MG63 (cell line): ENCODE measurements at regions not wholly inside any gene's neighbourhood (a gene's known extent, or its start where the extent isn't known, plus 50 kb on each side); places are given as distances from the start of the nearest gene placed in this dataset.
"Not testable (repeated sequence)": the region's sequence is repeated elsewhere in the genome, so short reads cannot be mapped to it uniquely, and the experiment has no call there.

Experiments used
- DNase-seq: peaks from one replicate; pipeline ENCODE4 v3.0.0-alpha.2; 2020
- H3K27me3 ChIP-seq: fragments of 250-450 bp; sonication (Bioruptor Pico); 2 replicates; pipeline ENCODE4 v1.5.1; 2020; ENCODE audit warnings: mild to moderate bottlenecking, moderate library complexity
- H3K36me3 ChIP-seq: fragments of 250-450 bp; sonication (Bioruptor Pico); 2 replicates; pipeline ENCODE4 v1.5.1; 2020; ENCODE audit warnings: mild to moderate bottlenecking, moderate library complexity
- H3K4me3 ChIP-seq: fragments of 250-450 bp; sonication (Bioruptor Pico); 2 replicates; pipeline ENCODE4 v1.5.1; 2020; ENCODE audit warnings: mild to moderate bottlenecking, moderate library complexity
- H3K9me3 ChIP-seq: fragments of 250-450 bp; sonication (Bioruptor Pico); 2 replicates; pipeline ENCODE4 v1.5.1; 2020; ENCODE audit warnings: mild to moderate bottlenecking, moderate library complexity

- Histone ChIP-seq H3K27me3 (no peaks in the 10 kb centered on the region), H3K4me3 (no peak overlapping the region), H3K9me3 (no peaks in the 10 kb centered on the region), H3K36me3 (no peaks in the 10 kb centered on the region)
- DNase-seq: no peak
Measured at GRCh38 chr4:112823156-112823555, 186.2 kb downstream of the LARP7 start.

- no peaks in the 10 kb centered on the region for H3K27me3 ChIP-seq
- no peak overlapping the region for H3K4me3 ChIP-seq
- no peak for DNase-seq
- H3K36me3 ChIP-seq: no peaks in the 10 kb centered on the region
- no peaks in the 10 kb centered on the region for H3K9me3 ChIP-seq
Measured at GRCh38 chr4:112823606-112824005, 186.7 kb downstream of the LARP7 start.

- DNase-seq: no peak
- no peaks in the 10 kb centered on the region for H3K36me3 ChIP-seq
- H3K9me3 ChIP-seq: no peaks in the 10 kb centered on the region
- H3K27me3 ChIP-seq: no peaks in the 10 kb centered on the region
- no peak overlapping the region for H3K4me3 ChIP-seq
Measured at GRCh38 chr4:112830753-112831386, 193.9 kb downstream of the LARP7 start.

- no peaks in the 10 kb centered on the region for H3K27me3 ChIP-seq
- no peak overlapping the region for H3K4me3 ChIP-seq
- DNase-seq: no peak
- no peaks in the 10 kb centered on the region for H3K36me3 ChIP-seq
- H3K9me3 ChIP-seq: no peaks in the 10 kb centered on the region
Measured at GRCh38 chr4:112832493-112832892, 195.6 kb downstream of the LARP7 start.

GRCh38 chr4:112836895-112837294, 200.0 kb downstream of the LARP7 start:
- DNase-seq: no peak
- Histone ChIP-seq H3K9me3 (no peaks in the 10 kb centered on the region), H3K27me3 (no peaks in the 10 kb centered on the region), H3K4me3 (no peak overlapping the region), H3K36me3 (no peaks in the 10 kb centered on the region)

- not testable (repeated sequence) for H3K27me3 ChIP-seq, DNase-seq, H3K9me3 ChIP-seq, H3K36me3 ChIP-seq, H3K4me3 ChIP-seq
Measured at GRCh38 chr4:112838015-112838414, 201.1 kb downstream of the LARP7 start.

- Histone ChIP-seq H3K27me3 (no peaks in the 10 kb centered on the region), H3K4me3 (no peak overlapping the region), H3K9me3 (no peaks in the 10 kb centered on the region), H3K36me3 (no peaks in the 10 kb centered on the region)
- DNase-seq: no peak
Measured at GRCh38 chr4:112840061-112840460, 203.1 kb downstream of the LARP7 start.

- Histone ChIP-seq H3K27me3 (no peaks in the 10 kb centered on the region), H3K4me3 (no peak overlapping the region), H3K9me3 (no peaks in the 10 kb centered on the region), H3K36me3 (no peaks in the 10 kb centered on the region)
- no peak for DNase-seq
Measured at GRCh38 chr4:112840619-112841018, 203.7 kb downstream of the LARP7 start.

GRCh38 chr4:112842513-112842912, 205.6 kb downstream of the LARP7 start:
- DNase-seq: no peak
- no peaks in the 10 kb centered on the region for H3K36me3 ChIP-seq
- H3K27me3 ChIP-seq: no peaks in the 10 kb centered on the region
- H3K4me3 ChIP-seq: no peak overlapping the region
- H3K9me3 ChIP-seq: no peaks in the 10 kb centered on the region

- Histone ChIP-seq H3K9me3 (no peaks in the 10 kb centered on the region), H3K36me3 (no peaks in the 10 kb centered on the region), H3K4me3 (no peak overlapping the region), H3K27me3 (no peaks in the 10 kb centered on the region)
- DNase-seq: no peak
Measured at GRCh38 chr4:112845386-112845785, 204.1 kb upstream of the ANK2 start.

GRCh38 chr4:112847045-112847444, 202.4 kb upstream of the ANK2 start:
- Histone ChIP-seq H3K36me3 (no peaks in the 10 kb centered on the region), H3K4me3 (no peak overlapping the region), H3K9me3 (no peaks in the 10 kb centered on the region), H3K27me3 (no peaks in the 10 kb centered on the region)
- no peak for DNase-seq

GRCh38 chr4:112847781-112848180, 201.7 kb upstream of the ANK2 start:
- Histone ChIP-seq H3K36me3 (no peaks in the 10 kb centered on the region), H3K27me3 (no peaks in the 10 kb centered on the region), H3K9me3 (no peaks in the 10 kb centered on the region), H3K4me3 (no peak overlapping the region)
- no peak for DNase-seq

- Histone ChIP-seq H3K27me3 (no peaks in the 10 kb centered on the region), H3K36me3 (no peaks in the 10 kb centered on the region), H3K4me3 (no peak overlapping the region), H3K9me3 (no peaks in the 10 kb centered on the region)
- DNase-seq: no peak
Measured at GRCh38 chr4:112848911-112849310, 200.5 kb upstream of the ANK2 start.

GRCh38 chr4:112852601-112853000, 196.9 kb upstream of the ANK2 start:
- DNase-seq: no peak
- H3K9me3 ChIP-seq: no peaks in the 10 kb centered on the region
- H3K36me3 ChIP-seq: no peaks in the 10 kb centered on the region
- no peaks in the 10 kb centered on the region for H3K27me3 ChIP-seq
- H3K4me3 ChIP-seq: no peak overlapping the region

GRCh38 chr4:112853662-112854256, 195.7 kb upstream of the ANK2 start:
- H3K4me3 ChIP-seq: no peak overlapping the region
- DNase-seq: no peak
- H3K27me3 ChIP-seq: no peaks in the 10 kb centered on the region
- no peaks in the 10 kb centered on the region for H3K36me3 ChIP-seq
- no peaks in the 10 kb centered on the region for H3K9me3 ChIP-seq

GRCh38 chr4:112854420-112854819, 195.0 kb upstream of the ANK2 start:
- Histone ChIP-seq H3K9me3 (no peaks in the 10 kb centered on the region), H3K4me3 (no peak overlapping the region), H3K36me3 (no peaks in the 10 kb centered on the region), H3K27me3 (no peaks in the 10 kb centered on the region)
- no peak for DNase-seq

- H3K36me3 ChIP-seq: no peaks in the 10 kb centered on the region
- DNase-seq: no peak
- no peaks in the 10 kb centered on the region for H3K9me3 ChIP-seq
Measured at GRCh38 chr4:112855058-112855457, 194.4 kb upstream of the ANK2 start.

GRCh38 chr4:112857461-112857860, 192.0 kb upstream of the ANK2 start:
- Histone ChIP-seq H3K36me3 (no peaks in the 10 kb centered on the region), H3K4me3 (no peak overlapping the region), H3K9me3 (no peaks in the 10 kb centered on the region), H3K27me3 (no peaks in the 10 kb centered on the region)
- DNase-seq: peak; percentile 43

More at GRCh38 chr4:112855058-112855457, 194.4 kb upstream of the ANK2 start:
- H3K4me3 ChIP-seq: no peak overlapping the region
- H3K27me3 ChIP-seq: no peaks in the 10 kb centered on the region
